ENCODE measurements at regions not wholly inside any gene's neighbourhood (a gene's known extent, or its start where the extent isn't known, plus 50 kb on each side); places are given as distances from the start of the nearest gene placed in this dataset.

DNA sequence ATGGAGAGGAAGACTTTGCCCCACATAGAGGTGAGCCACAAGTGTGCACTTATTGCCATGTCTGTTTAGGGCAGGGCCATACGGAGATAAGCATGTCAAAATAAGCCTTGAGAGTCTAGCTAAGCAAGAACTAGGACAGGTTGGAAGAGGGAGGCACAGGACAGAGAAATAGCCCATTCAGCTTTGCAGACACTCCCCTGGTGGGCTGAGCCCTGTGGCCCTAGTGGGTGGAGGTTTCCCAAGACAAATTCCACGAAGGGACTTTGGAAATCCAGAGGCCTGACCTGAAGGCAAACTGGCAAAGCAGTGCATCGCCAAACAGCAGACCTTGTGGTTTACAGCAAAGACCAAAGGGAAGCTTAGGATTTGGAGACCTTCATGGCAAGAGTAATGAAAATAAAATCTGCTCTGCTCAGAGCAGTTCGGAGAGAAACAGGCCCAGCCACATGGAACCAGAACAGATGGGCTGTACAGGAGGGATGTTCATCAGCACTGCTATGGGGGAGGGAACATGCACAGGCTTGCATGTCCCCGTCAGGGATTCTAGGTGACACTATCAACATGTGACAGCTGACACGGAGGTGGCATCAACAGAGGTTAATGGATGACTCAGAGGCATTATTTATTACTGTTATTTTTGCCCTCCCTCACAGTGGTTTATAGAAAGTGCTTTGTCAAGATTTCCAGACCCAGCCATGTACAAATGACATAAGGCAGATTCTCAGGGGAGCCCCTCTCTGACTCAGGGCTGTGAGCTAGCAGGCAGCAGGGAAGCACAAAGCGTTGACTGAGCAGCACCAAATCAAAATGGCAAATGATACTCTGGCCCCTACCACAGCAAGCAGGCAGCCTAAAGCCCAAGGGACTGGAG is 90.1 kb upstream of the IRF2BP2 start (continued):
- TF ChIP-seq GABPA (tag; conservative IDR thresholded peaks at IDR 0.05; ENCODE audit: low read depth) (0 out of 2 replicates have a peak, but pooled peaks have one; percentile 21), ZNF134 (CRISPR knock-in tag; conservative IDR thresholded peaks at IDR 0.05) (no peak), TSC22D4 (tag; IDR thresholded peaks at IDR 0.05) (no peak), ZNF766 (CRISPR knock-in tag; conservative IDR thresholded peaks at IDR 0.05) (peak; percentile 15; the same call in 1 of the 2 replicates), KDM4B (IDR thresholded peaks at IDR 0.05; ENCODE audit: borderline replicate concordance in 2 of 2, low read depth in 1 of 2) (0 out of 4 replicates have a peak, but pooled peaks of 1 of the 2 experiments have one; percentile 27), CHD2 (IDR thresholded peaks at IDR 0.05; ENCODE audit: low read depth, low read length) (no peak), CREM (IDR thresholded peaks at IDR 0.05; ENCODE audit: low read depth) (peak; percentile 77), ZNF511 (CRISPR knock-in tag; IDR thresholded peaks at IDR 0.05) (no peak), EP400 (IDR thresholded peaks at IDR 0.05) (peak; percentile 48; the same call in 1 of the 2 replicates), DIDO1 (tag; IDR thresholded peaks at IDR 0.05; ENCODE audit: low read depth) (no peak), NCOA1 (IDR thresholded peaks at IDR 0.05; ENCODE audit: low read depth) (no peak), NR1H2 (CRISPR knock-in tag; IDR thresholded peaks at IDR 0.05) (no peak), CBFA2T2 (conservative IDR thresholded peaks at IDR 0.05) (peak; percentile 76), CBFA2T3 (IDR thresholded peaks at IDR 0.05) (peak; percentile 87), U2AF1 (optimal IDR thresholded peaks at IDR 0.05; ENCODE audit: low read depth, low read length) (no peak), ZNF146 (CRISPR knock-in tag; IDR thresholded peaks at IDR 0.05; ENCODE audit: unreplicated experiment) (no peak), CTBP1 (IDR thresholded peaks at IDR 0.05; ENCODE audit: borderline replicate concordance) (peak; percentile 50; the same call in 1 of the 2 replicates), ZNF589 (CRISPR knock-in tag; IDR thresholded peaks at IDR 0.05; ENCODE audit: low read depth) (no peak), E2F5 (CRISPR knock-in tag; IDR thresholded peaks at IDR 0.05) (peak; percentile 5; the same call in 1 of the 2 replicates), HMG20A (CRISPR knock-in tag; conservative IDR thresholded peaks at IDR 0.05) (0 out of 2 replicates have a peak, but pooled peaks have one; percentile 14), GATAD2A (IDR thresholded peaks at IDR 0.05) (no peak), BDP1 (IDR thresholded peaks at IDR 0.05; ENCODE audit: insufficient read depth, insufficient read length) (no peak)
- TF ChIP-seq, protein P1, sequence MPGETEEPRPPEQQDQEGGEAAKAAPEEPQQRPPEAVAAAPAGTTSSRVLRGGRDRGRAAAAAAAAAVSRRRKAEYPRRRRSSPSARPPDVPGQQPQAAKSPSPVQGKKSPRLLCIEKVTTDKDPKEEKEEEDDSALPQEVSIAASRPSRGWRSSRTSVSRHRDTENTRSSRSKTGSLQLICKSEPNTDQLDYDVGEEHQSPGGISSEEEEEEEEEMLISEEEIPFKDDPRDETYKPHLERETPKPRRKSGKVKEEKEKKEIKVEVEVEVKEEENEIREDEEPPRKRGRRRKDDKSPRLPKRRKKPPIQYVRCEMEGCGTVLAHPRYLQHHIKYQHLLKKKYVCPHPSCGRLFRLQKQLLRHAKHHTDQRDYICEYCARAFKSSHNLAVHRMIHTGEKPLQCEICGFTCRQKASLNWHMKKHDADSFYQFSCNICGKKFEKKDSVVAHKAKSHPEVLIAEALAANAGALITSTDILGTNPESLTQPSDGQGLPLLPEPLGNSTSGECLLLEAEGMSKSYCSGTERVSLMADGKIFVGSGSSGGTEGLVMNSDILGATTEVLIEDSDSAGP (CRISPR knock-in tag; IDR thresholded peaks at IDR 0.05) = 0 out of 2 replicates have a peak, but pooled peaks have one; percentile 4
- TF ChIP-seq, protein P2, sequence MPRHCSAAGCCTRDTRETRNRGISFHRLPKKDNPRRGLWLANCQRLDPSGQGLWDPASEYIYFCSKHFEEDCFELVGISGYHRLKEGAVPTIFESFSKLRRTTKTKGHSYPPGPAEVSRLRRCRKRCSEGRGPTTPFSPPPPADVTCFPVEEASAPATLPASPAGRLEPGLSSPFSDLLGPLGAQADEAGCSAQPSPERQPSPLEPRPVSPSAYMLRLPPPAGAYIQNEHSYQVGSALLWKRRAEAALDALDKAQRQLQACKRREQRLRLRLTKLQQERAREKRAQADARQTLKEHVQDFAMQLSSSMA (CRISPR knock-in tag; IDR thresholded peaks at IDR 0.05) = no peak
- TF ChIP-seq, protein P3, sequence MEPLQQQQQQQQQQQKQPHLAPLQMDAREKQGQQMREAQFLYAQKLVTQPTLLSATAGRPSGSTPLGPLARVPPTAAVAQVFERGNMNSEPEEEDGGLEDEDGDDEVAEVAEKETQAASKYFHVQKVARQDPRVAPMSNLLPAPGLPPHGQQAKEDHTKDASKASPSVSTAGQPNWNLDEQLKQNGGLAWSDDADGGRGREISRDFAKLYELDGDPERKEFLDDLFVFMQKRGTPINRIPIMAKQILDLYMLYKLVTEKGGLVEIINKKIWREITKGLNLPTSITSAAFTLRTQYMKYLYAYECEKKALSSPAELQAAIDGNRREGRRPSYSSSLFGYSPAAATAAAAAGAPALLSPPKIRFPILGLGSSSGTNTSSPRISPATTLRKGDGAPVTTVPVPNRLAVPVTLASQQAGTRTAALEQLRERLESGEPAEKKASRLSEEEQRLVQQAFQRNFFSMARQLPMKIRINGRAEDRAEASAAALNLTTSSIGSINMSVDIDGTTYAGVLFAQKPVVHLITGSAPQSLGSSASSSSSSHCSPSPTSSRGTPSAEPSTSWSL (CRISPR knock-in tag; IDR thresholded peaks at IDR 0.05; ENCODE audit: borderline replicate concordance) = 0 out of 2 replicates have a peak, but pooled peaks have one; percentile 50

All from K562 (cell line).